SJCRH30 (cell line): ENCODE measurements at regions not wholly inside any gene's neighbourhood (a gene's known extent, or its start where the extent isn't known, plus 50 kb on each side); places are given as distances from the start of the nearest gene placed in this dataset.

Source experiments
- DNase-seq, 2 experiments: peaks; one replicate each; pipeline ENCODE4 v3.0.0-alpha.2; 2015 to 2020
- H3K27ac ChIP-seq: fragments of 250-450 bp; sonication (Bioruptor Pico); 2 replicates; pipeline ENCODE4 v1.5.1; 2020; ENCODE audit warnings: mild to moderate bottlenecking, moderate library complexity
- H3K27me3 ChIP-seq: fragments of 250-450 bp; sonication (Bioruptor Pico); 2 replicates; pipeline ENCODE4 v1.5.1; 2020; ENCODE audit warnings: mild to moderate bottlenecking, moderate library complexity
- H3K36me3 ChIP-seq: fragments of 250-450 bp; sonication (Bioruptor Pico); 2 replicates; pipeline ENCODE4 v1.5.1; 2020; ENCODE audit warnings: mild to moderate bottlenecking, moderate library complexity
- H3K4me1 ChIP-seq: fragments of 250-450 bp; sonication (Bioruptor Pico); 2 replicates; pipeline ENCODE4 v1.5.1; 2020; ENCODE audit warnings: mild to moderate bottlenecking, moderate library complexity
- H3K4me3 ChIP-seq: fragments of 250-450 bp; sonication (Bioruptor Pico); 2 replicates; pipeline ENCODE4 v1.5.1; 2020; ENCODE audit warnings: mild to moderate bottlenecking, moderate library complexity
- H3K9me3 ChIP-seq: fragments of 250-450 bp; sonication (Bioruptor Pico); replicated peaks from 2 replicates; pipeline ENCODE4 v1.5.1; 2020; ENCODE audit warnings: mild to moderate bottlenecking, moderate library complexity

DNA sequence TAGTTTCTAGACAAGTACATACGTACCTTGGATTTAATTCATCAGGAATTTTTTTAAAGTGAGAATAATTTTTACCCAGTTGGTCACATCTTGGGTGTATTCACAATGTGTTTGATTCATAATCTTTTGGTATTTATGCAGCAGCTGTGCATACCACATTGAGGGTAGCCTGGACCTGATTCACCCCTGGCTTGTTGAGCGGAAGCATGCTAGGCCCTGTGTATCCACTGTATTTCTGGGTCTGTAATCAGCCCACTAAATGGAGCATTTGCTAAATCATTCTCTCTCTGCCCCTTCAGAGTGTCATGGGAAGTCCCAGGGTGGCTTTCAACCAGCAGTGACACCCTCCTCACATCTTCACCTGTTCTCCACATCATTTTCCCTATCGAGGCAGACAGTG lies 203.8 kb upstream of the RGS6 start:
- peak overlapping the region; percentile 47 for H3K27ac ChIP-seq
- H3K36me3 ChIP-seq, result no peaks in the 10 kb centered on the region
- H3K4me3 ChIP-seq, result no peak overlapping the region
- H3K9me3 ChIP-seq, result no peaks in the 10 kb centered on the region
- DNase-seq, result peak; percentile 66 to 76
- H3K4me1 ChIP-seq, result peaks cover 31% of the 10 kb centered on the region
- H3K27me3 ChIP-seq, result no peaks in the 10 kb centered on the region

DNA sequence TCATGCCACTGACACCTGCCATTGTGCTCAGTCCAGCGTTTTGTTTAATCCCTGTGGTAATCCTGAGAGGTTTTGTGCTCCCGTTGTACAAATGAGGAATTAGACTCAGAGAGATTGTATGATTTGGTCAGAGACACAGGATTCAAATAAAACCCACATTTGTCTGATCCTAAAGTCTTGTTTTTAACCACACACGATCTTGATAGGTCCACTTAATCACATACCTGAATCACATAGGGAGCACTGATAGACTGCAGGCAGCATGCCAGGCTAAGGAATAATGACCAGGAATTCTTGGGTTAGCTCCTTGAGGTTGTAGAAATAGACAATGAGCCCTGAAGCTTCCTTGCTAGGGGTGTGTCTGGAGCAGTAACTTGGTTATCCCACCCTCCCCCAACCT lies 202.6 kb upstream of the RGS6 start:
- Histone ChIP-seq H3K36me3 (no peaks in the 10 kb centered on the region), H3K27me3 (no peaks in the 10 kb centered on the region), H3K27ac (no peak overlapping the region), H3K4me1 (peaks cover 31% of the 10 kb centered on the region), H3K4me3 (no peak overlapping the region), H3K9me3 (no peaks in the 10 kb centered on the region)
- DNase-seq, result no peak

DNA sequence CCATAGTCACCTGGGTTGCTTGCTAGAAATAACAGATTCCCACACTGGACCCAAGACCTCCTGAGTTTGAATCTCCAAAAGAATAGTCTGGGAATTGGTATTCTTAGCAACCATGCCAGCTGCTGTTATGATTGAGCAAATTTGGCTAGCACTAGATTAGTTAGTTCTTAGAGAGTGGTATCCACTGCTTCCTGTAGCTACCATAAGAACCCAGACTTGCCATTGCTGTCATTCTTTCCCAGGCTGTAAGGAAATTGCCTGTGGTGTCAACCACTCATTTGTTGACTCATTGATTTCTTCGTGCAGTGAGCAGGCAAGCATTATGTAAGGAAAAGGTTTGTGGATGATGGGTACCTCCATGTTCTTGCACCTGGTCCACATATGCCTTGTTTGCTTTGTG lies 201.8 kb upstream of the RGS6 start:
- Histone ChIP-seq H3K36me3 (0 out of 2 replicates have a peak, but pooled peaks cover under 1% of the 10 kb centered on the region), H3K27me3 (no peaks in the 10 kb centered on the region), H3K4me1 (peaks cover 30% of the 10 kb centered on the region), H3K4me3 (no peak overlapping the region), H3K9me3 (no peaks in the 10 kb centered on the region), H3K27ac (no peak overlapping the region)
- DNase-seq, result no peak

DNA sequence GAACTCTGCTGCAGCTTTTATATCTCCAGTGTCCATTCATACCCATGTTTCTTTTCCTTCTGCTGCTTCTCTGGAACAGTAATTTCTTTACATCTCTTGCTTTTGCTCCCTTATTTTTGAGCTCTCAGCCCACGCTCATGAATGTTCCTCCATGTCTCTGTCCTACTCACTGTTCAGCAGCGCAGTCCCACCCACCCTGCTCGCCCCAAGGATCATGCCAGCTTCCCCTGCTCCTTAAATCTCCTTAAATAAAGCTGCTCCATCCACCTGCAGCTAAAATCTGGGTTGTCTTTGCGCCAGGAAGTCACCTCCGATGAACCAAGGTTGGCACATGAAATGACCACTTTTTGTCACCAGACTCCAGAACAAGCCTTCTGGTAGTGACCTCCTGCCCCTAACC lies 201.1 kb upstream of the RGS6 start:
- Histone ChIP-seq H3K4me1 (peaks cover 24% of the 10 kb centered on the region), H3K4me3 (no peak overlapping the region), H3K9me3 (no peaks in the 10 kb centered on the region), H3K27ac (no peak overlapping the region), H3K36me3 (0 out of 2 replicates have a peak, but pooled peaks cover 4% of the 10 kb centered on the region), H3K27me3 (no peaks in the 10 kb centered on the region)
- no peak for DNase-seq

DNA sequence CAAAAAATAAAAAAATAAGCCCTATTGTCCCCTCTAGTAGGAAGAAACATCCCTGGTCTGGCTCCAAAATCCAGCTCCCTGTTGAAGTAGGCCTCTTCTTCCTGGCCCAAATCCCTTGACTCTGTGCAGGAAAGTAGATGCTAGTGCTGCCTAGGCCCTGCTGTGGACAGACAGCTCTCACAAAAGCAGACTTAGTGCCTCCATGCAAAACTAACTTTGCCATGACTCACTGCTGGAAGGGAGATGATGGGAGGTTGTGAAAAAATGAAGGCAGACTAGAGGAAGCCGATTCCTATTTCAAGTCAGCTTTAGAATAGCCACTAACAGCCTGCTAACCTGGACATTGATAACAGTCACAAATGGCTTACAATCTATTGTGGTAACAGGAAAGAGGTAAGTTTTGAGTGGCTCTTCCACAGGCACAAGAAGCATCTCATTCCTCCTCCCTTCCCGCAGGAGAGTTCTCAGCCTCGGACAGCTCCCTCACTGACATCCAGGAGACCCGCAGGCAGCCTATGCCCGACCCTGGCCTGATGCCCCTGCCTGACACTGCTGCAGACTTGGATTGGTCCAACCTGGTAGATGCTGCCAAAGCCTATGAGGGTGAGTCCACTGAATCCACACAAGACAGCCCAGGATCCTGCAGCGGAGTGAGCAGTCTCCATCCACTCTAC lies 198.9 kb upstream of the RGS6 start:
- H3K27ac ChIP-seq, result no peak overlapping the region
- H3K9me3 ChIP-seq, result no peaks in the 10 kb centered on the region
- DNase-seq, result no peak
- H3K4me1 ChIP-seq, result peaks cover 10% of the 10 kb centered on the region
- H3K4me3 ChIP-seq, result no peak overlapping the region
- no peaks in the 10 kb centered on the region for H3K27me3 ChIP-seq
- H3K36me3 ChIP-seq, result 0 out of 2 replicates have a peak, but pooled peaks cover 4% of the 10 kb centered on the region

DNA sequence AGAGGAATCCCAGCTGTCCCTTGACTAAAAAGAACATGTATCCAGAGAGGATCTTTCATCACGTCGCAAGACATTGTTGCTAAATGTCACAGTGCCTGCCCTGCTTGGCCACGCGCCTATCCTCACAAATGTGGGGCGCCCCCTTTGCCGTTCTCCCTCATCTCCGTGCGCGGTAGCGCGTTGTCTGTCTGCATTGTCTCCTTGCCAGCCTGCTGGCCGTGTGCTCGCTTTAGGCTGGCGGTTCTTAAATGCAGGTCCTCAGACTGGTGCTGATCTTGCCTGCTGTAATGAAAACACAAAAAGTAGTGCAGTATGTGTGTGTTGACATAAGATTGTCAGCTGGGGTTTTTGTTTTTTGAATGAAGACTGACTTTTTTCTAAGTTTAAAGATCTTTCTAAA lies 198.2 kb upstream of the RGS6 start:
- no peaks in the 10 kb centered on the region for H3K9me3 ChIP-seq
- no peaks in the 10 kb centered on the region for H3K27me3 ChIP-seq
- H3K4me3 ChIP-seq, result no peak overlapping the region
- no peak for DNase-seq
- H3K27ac ChIP-seq, result no peak overlapping the region
- H3K36me3 ChIP-seq, result 0 out of 2 replicates have a peak, but pooled peaks cover 4% of the 10 kb centered on the region
- peaks cover 7% of the 10 kb centered on the region for H3K4me1 ChIP-seq

DNA sequence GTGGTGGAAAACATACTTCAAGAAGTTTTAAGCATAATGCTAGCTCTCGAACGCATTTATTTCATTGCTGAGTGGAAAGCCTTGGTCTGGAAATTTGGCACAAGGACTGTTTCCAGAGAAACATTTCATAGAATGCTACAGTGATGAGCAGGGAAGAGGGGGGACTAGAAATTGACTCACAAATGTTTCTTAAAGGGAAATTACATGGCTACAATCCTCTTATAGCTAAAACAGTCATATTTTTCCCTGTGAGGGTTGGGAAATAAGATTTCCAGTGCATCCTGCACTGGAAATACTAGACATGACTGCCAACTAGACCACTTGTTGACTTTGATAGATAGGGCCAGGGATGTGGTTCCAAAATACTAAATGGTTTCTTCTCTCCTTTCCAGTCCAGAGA lies 197.3 kb upstream of the RGS6 start:
- H3K27ac ChIP-seq, result no peak overlapping the region
- H3K27me3 ChIP-seq, result no peaks in the 10 kb centered on the region
- H3K4me3 ChIP-seq, result no peak overlapping the region
- no peak for DNase-seq
- H3K4me1 ChIP-seq, result no peaks in the 10 kb centered on the region; the same call in 1 of the 2 replicates
- 0 out of 2 replicates have a peak, but pooled peaks cover 4% of the 10 kb centered on the region for H3K36me3 ChIP-seq
- no peaks in the 10 kb centered on the region for H3K9me3 ChIP-seq

DNA sequence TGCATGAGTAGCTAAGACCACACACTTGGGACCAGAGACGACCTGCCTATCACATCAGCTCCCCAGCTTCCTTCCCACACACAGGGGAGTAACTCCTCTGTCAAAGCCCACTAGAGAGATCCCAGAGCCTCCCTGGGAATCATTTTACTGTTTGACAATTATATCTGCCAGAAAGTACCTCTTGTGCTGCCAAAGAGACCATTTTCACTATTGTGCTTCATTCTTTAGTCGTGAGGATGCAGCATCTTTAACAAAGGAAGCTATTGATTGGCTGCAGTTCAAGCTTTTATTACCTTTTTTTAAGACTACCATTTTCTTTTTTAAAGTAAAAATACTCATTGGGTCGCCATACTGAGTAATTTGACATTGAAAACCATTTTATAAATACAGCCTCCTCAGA lies 194.5 kb upstream of the RGS6 start:
- Histone ChIP-seq H3K4me3 (no peak overlapping the region), H3K4me1 (no peaks in the 10 kb centered on the region), H3K36me3 (0 out of 2 replicates have a peak, but pooled peaks cover 4% of the 10 kb centered on the region), H3K27ac (no peak overlapping the region), H3K9me3 (no peaks in the 10 kb centered on the region), H3K27me3 (no peaks in the 10 kb centered on the region)
- DNase-seq, result no peak

DNA sequence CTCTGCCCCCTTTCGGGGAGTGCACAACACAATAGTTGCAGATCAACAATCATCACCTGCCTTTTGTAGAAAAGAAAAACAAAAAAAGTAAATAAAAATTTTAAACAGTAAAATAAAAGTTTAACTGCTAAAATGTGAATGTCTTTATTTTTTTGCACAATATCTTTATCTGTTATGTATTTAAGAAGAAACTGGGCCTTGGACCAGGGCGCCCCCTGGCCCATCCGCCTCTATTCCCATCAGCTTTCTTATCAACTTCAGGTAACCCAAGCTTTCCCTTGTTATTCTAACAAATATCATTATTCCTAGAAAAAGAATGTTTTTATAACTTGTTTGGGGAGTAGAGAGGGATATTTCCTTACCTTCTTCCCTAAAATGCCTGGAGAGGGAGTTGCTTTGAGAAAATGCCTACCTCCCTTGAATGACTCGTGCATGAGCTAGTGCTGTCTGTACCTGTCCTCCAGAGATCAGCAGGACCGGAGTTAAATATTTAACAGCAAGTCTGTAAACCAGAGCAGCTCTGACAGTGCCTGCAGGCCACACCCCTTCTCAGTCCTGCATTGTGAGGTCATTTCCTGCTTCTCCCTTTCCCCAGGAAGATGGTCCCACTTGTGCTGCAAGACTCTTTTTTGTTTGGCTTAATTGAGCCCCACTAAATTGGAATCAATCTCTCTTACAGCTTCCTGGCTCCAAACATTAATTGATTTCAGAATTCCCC lies 192.8 kb upstream of the RGS6 start:
- Histone ChIP-seq H3K36me3 (0 out of 2 replicates have a peak, but pooled peaks cover 4% of the 10 kb centered on the region), H3K4me1 (no peaks in the 10 kb centered on the region), H3K27ac (no peak overlapping the region), H3K4me3 (no peak overlapping the region), H3K27me3 (no peaks in the 10 kb centered on the region), H3K9me3 (no peaks in the 10 kb centered on the region)
- DNase-seq, result no peak

DNA sequence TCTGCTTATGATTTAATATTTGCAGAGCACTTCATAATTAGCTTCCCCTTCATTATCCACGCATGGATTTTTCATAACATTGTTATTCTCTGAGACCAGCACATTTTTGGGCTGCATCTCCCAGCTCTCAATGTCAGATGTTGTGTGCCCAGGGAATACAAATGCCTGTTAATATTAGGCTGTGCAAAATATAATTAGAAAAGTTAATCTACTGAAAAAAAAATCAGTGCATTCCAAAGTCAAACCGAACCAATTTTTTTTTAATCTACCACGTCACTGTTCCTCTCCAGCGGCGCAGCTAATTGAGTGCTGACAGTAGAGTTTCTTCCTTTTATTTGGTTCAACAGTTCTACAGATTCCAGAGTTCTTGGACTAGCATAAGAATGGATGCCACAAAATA lies 191.0 kb upstream of the RGS6 start:
- Histone ChIP-seq H3K9me3 (no peaks in the 10 kb centered on the region), H3K4me3 (no peak overlapping the region), H3K4me1 (no peaks in the 10 kb centered on the region), H3K27ac (no peak overlapping the region), H3K27me3 (no peaks in the 10 kb centered on the region), H3K36me3 (no peaks in the 10 kb centered on the region)
- no peak for DNase-seq

DNA sequence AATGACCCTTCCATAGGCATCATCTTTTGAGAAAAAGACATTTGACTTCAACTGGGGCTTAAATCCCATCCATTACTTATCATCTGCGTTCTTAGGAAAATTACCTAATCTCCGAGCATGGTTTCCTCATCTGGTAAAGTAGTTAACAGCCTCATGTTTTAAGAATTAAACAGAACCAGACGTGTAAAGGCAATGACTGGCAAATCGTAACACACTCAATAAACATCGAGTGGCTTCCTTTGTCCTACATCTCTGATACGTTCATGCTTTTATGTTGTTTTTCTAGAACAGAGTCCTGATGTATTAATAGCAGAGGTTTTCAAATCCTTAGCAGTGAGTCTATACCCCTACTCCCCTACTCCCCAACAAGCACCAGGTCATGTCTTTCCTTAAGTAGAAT lies 189.7 kb upstream of the RGS6 start:
- Histone ChIP-seq H3K4me1 (no peaks in the 10 kb centered on the region), H3K27me3 (no peaks in the 10 kb centered on the region), H3K36me3 (no peaks in the 10 kb centered on the region), H3K27ac (no peak overlapping the region), H3K9me3 (no peaks in the 10 kb centered on the region), H3K4me3 (no peak overlapping the region)
- no peak for DNase-seq

DNA sequence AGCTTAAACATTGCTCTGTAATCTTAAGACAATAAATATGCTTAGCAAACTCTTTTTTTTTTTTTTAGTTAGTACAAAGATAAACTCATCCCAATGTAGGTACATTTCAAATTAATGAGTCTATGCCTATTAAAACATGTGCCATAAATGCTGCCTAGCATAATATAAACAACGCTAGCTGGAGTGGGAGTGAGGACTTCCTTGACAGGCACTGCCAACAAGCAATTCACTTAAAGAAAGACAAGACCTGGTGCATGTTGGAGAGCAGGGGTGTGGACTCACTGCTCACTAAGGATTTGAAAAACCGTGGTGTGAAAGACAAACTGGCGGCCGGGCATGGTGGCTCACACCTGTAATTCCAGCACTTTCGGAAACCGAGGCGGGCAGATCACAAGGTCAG lies 187.2 kb upstream of the RGS6 start:
- no peak overlapping the region for H3K4me3 ChIP-seq
- no peaks in the 10 kb centered on the region for H3K27me3 ChIP-seq
- H3K27ac ChIP-seq, result no peak overlapping the region
- DNase-seq, result no peak
- H3K36me3 ChIP-seq, result no peaks in the 10 kb centered on the region
- H3K4me1 ChIP-seq, result no peaks in the 10 kb centered on the region
- no peaks in the 10 kb centered on the region for H3K9me3 ChIP-seq

DNA sequence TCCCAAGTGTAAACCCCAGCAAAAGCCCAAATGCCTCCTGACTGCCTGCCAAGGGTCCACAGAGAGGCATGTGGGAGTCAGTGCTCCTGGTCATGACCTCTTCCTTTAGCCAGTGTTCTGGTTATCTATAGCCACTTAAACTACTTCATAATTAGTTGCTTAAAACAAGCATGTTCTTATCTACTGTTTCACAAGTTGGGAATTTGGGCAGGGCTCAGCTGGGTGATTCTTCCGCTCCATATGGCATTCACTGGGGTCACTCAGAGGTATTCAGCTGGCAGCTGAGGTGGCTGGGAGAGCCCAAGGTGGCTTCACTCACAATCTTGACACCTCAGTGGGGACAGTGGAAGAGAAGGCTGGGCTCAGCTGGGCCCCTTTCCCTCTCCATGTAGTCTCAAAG lies 184.0 kb upstream of the RGS6 start:
- no peaks in the 10 kb centered on the region for H3K9me3 ChIP-seq
- H3K36me3 ChIP-seq, result no peaks in the 10 kb centered on the region
- no peak for DNase-seq
- H3K4me3 ChIP-seq, result no peak overlapping the region
- H3K27me3 ChIP-seq, result no peaks in the 10 kb centered on the region
- peaks cover 5% of the 10 kb centered on the region; the same call in 1 of the 2 replicates for H3K4me1 ChIP-seq
- H3K27ac ChIP-seq, result no peak overlapping the region

DNA sequence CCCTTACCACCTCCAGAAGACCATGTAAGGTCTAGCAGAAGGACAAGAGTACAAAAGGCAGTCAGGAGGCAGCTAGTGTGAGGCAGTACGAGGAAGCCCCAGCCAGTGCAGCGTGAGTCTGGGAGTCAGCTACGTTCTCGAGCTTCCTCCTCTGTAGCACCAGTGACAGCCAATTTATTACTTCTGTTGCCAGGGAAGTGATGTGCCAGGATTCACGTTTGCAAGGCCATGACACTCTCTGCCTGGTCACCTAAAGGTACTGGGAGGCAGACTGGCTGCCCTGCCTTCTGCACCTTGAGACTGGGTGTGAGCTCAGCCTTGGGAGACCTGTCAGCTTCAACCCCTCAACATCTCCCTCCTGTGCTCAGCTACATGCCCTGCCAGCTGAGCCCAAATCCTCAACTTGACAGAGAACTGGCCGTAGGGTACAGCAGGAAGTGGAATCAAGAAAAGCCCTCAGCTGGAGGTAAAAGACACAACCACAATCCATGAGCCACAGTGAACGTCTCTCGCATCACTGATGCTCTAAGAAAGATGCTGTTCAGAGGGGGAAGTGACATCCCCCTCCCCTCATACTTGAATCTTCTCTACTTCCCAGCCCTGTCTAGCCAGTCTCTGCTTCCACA lies 182.5 kb upstream of the RGS6 start:
- peaks cover 5% of the 10 kb centered on the region; the same call in 1 of the 2 replicates for H3K4me1 ChIP-seq
- H3K27me3 ChIP-seq, result no peaks in the 10 kb centered on the region
- H3K9me3 ChIP-seq, result no peaks in the 10 kb centered on the region
- H3K36me3 ChIP-seq, result no peaks in the 10 kb centered on the region
- no peak overlapping the region for H3K27ac ChIP-seq
- no peak overlapping the region for H3K4me3 ChIP-seq
- no peak for DNase-seq

DNA sequence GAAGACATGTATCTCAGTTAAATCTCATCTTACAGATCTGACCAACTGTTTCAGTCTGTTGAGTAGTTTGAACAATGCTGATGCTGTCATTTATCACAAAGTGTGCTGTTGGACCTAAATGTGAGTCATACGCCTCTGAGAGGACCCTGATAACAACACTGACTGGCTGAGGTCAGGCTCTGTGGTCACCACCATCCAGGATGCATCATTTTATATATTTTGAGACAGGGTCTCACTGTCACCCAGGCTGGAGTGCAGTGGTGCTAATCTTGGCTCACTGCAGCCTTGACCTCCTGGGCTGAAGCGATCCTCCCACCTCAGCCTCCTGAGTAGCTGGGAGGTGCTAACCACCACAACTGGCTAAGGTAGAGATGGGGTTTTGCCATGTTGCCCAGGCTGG lies 181.0 kb upstream of the RGS6 start:
- DNase-seq, result peak in 1 of 2 experiments; percentile 27
- Histone ChIP-seq H3K9me3 (no peaks in the 10 kb centered on the region), H3K4me3 (no peak overlapping the region), H3K36me3 (no peaks in the 10 kb centered on the region), H3K27me3 (no peaks in the 10 kb centered on the region), H3K4me1 (peaks cover 5% of the 10 kb centered on the region; the same call in 1 of the 2 replicates), H3K27ac (no peak overlapping the region)
